ENCODE measurements at regions not wholly inside any gene's neighbourhood (a gene's known extent, or its start where the extent isn't known, plus 50 kb on each side); places are given as distances from the start of the nearest gene placed in this dataset.

GRCh38 chr19:28159065-28159464 is 1053.9 kb downstream of the UQCRFS1 start:
- Histone ChIP-seq H2AFZ (ENCODE audit: low read length) (no peak overlapping the region), H2AK5ac (ENCODE audit: low read depth, low read length) (no peak overlapping the region), H3K4me3 (ENCODE audit: low read length in 2 of 2) (no peak overlapping the region), H3K4ac (ENCODE audit: low read length) (no peak overlapping the region), H3K9me3 (replicated peaks in 1 of 2; ENCODE audit: control insufficient read depth in 2 of 2, insufficient read depth in 1 of 2, low read depth in 1 of 2, low read length in 2 of 2) (peaks cover 0 to 4% of the 10 kb centered on the region in 2 donors), H3K4me2 (ENCODE audit: insufficient read depth, low read length, poor library complexity, severe bottlenecking) (no peak overlapping the region), H3K9ac (ENCODE audit: low read depth, low read length, poor library complexity) (no peak overlapping the region), H2BK15ac (ENCODE audit: low read length) (no peak overlapping the region), H3K79me1 (ENCODE audit: low read depth, low read length) (no peaks in the 10 kb centered on the region), H4K8ac (ENCODE audit: low read depth, low read length) (no peak overlapping the region), H3K14ac (ENCODE audit: low read length) (no peak overlapping the region), H3K27me3 (ENCODE audit: control insufficient read depth in 3 of 3, insufficient read depth in 3 of 3, low read depth in 1 of 3, low read length in 3 of 3) (no peaks in the 10 kb centered on the region), H3K4me1 (ENCODE audit: control insufficient read depth in 2 of 2, insufficient read depth in 1 of 2, low read depth in 1 of 2, low read length in 2 of 2) (no peaks in the 10 kb centered on the region), H4K91ac (ENCODE audit: low read depth, low read length, poor library complexity) (no peak overlapping the region), H2BK120ac (ENCODE audit: low read depth, low read length) (no peak overlapping the region), H2BK5ac (ENCODE audit: low read length) (no peak overlapping the region), H2BK12ac (ENCODE audit: low read length) (no peak overlapping the region), H3K27ac (replicated peaks; ENCODE audit: low read length) (no peak overlapping the region), H3K36me3 (replicated peaks in 1 of 2; ENCODE audit: control insufficient read depth in 2 of 2, insufficient read depth in 2 of 2, low read length in 2 of 2) (no peaks in the 10 kb centered on the region), H3K18ac (ENCODE audit: low read length) (no peak overlapping the region), H3K23ac (ENCODE audit: low read depth, low read length, poor library complexity) (no peak overlapping the region)
- DNase-seq (ENCODE audit: low spot score), result no peak

- Histone ChIP-seq H3K23ac (ENCODE audit: low read depth, low read length, poor library complexity) (no peak overlapping the region), H2AK5ac (ENCODE audit: low read depth, low read length) (no peak overlapping the region), H4K8ac (ENCODE audit: low read depth, low read length) (no peak overlapping the region), H3K79me1 (ENCODE audit: low read depth, low read length) (no peaks in the 10 kb centered on the region), H3K9me3 (replicated peaks in 1 of 2; ENCODE audit: control insufficient read depth in 2 of 2, insufficient read depth in 1 of 2, low read depth in 1 of 2, low read length in 2 of 2) (peaks cover 0 to 4% of the 10 kb centered on the region in 2 donors), H3K14ac (ENCODE audit: low read length) (no peak overlapping the region), H4K91ac (ENCODE audit: low read depth, low read length, poor library complexity) (no peak overlapping the region), H3K4me2 (ENCODE audit: insufficient read depth, low read length, poor library complexity, severe bottlenecking) (no peak overlapping the region), H2BK15ac (ENCODE audit: low read length) (no peak overlapping the region), H2BK5ac (ENCODE audit: low read length) (no peak overlapping the region), H3K9ac (ENCODE audit: low read depth, low read length, poor library complexity) (no peak overlapping the region), H3K27me3 (ENCODE audit: control insufficient read depth in 3 of 3, insufficient read depth in 3 of 3, low read depth in 1 of 3, low read length in 3 of 3) (no peaks in the 10 kb centered on the region), H3K36me3 (replicated peaks in 1 of 2; ENCODE audit: control insufficient read depth in 2 of 2, insufficient read depth in 2 of 2, low read length in 2 of 2) (no peaks in the 10 kb centered on the region), H3K4me3 (ENCODE audit: low read length in 2 of 2) (no peak overlapping the region), H3K18ac (ENCODE audit: low read length) (no peak overlapping the region), H3K4me1 (ENCODE audit: control insufficient read depth in 2 of 2, insufficient read depth in 1 of 2, low read depth in 1 of 2, low read length in 2 of 2) (no peaks in the 10 kb centered on the region), H2BK12ac (ENCODE audit: low read length) (no peak overlapping the region), H2BK120ac (ENCODE audit: low read depth, low read length) (no peak overlapping the region), H2AFZ (ENCODE audit: low read length) (no peak overlapping the region), H3K27ac (replicated peaks; ENCODE audit: low read length) (no peak overlapping the region), H3K4ac (ENCODE audit: low read length) (no peak overlapping the region)
- no CpG with 5 or more reads among the region's 1 CpG for WGBS, 2 donors (ENCODE audit: extremely low coverage in 2 of 2, insufficient read length in 2 of 2, insufficient replicate concordance in 1 of 2)
- DNase-seq (ENCODE audit: low spot score), result no peak
Observed at GRCh38 chr19:28155265-28155664, 1057.7 kb downstream of the UQCRFS1 start.

GRCh38 chr19:28154077-28154476 is 1058.9 kb downstream of the UQCRFS1 start:
- H4K91ac ChIP-seq (ENCODE audit: low read depth, low read length, poor library complexity), result no peak overlapping the region
- H3K4me1 ChIP-seq (ENCODE audit: control insufficient read depth in 2 of 2, insufficient read depth in 1 of 2, low read depth in 1 of 2, low read length in 2 of 2), result no peaks in the 10 kb centered on the region
- no peak for DNase-seq (ENCODE audit: low spot score)
- H3K14ac ChIP-seq (ENCODE audit: low read length), result no peak overlapping the region
- no peaks in the 10 kb centered on the region for H3K79me1 ChIP-seq (ENCODE audit: low read depth, low read length)
- H3K4me3 ChIP-seq (ENCODE audit: low read length in 2 of 2), result no peak overlapping the region
- no peak overlapping the region for H4K8ac ChIP-seq (ENCODE audit: low read depth, low read length)
- no peak overlapping the region for H3K23ac ChIP-seq (ENCODE audit: low read depth, low read length, poor library complexity)
- WGBS, 2 donors (ENCODE audit: extremely low coverage in 2 of 2, insufficient read length in 2 of 2, insufficient replicate concordance in 1 of 2), result no CpG with 5 or more reads among the region's 2 CpGs
- no peak overlapping the region for H2AK5ac ChIP-seq (ENCODE audit: low read depth, low read length)
- H3K4me2 ChIP-seq (ENCODE audit: insufficient read depth, low read length, poor library complexity, severe bottlenecking), result no peak overlapping the region
- no peak overlapping the region for H3K9ac ChIP-seq (ENCODE audit: low read depth, low read length, poor library complexity)
- H3K4ac ChIP-seq (ENCODE audit: low read length), result no peak overlapping the region
- H3K36me3 ChIP-seq (replicated peaks in 1 of 2; ENCODE audit: control insufficient read depth in 2 of 2, insufficient read depth in 2 of 2, low read length in 2 of 2), result no peaks in the 10 kb centered on the region
- H3K27ac ChIP-seq (replicated peaks; ENCODE audit: low read length), result no peak overlapping the region
- H2BK12ac ChIP-seq (ENCODE audit: low read length), result no peak overlapping the region
- H2BK15ac ChIP-seq (ENCODE audit: low read length), result no peak overlapping the region
- H2BK5ac ChIP-seq (ENCODE audit: low read length), result no peak overlapping the region
- H2BK120ac ChIP-seq (ENCODE audit: low read depth, low read length), result no peak overlapping the region
- no peak overlapping the region for H3K18ac ChIP-seq (ENCODE audit: low read length)
- H3K27me3 ChIP-seq (ENCODE audit: control insufficient read depth in 3 of 3, insufficient read depth in 3 of 3, low read depth in 1 of 3, low read length in 3 of 3), result no peaks in the 10 kb centered on the region
- H3K9me3 ChIP-seq (replicated peaks in 1 of 2; ENCODE audit: control insufficient read depth in 2 of 2, insufficient read depth in 1 of 2, low read depth in 1 of 2, low read length in 2 of 2), result peaks cover 0 to 4% of the 10 kb centered on the region in 2 donors
- H2AFZ ChIP-seq (ENCODE audit: low read length), result no peak overlapping the region

- Histone ChIP-seq H3K4me1 (ENCODE audit: control insufficient read depth in 2 of 2, insufficient read depth in 1 of 2, low read depth in 1 of 2, low read length in 2 of 2) (no peaks in the 10 kb centered on the region), H3K18ac (ENCODE audit: low read length) (no peak overlapping the region), H2BK120ac (ENCODE audit: low read depth, low read length) (no peak overlapping the region), H3K79me1 (ENCODE audit: low read depth, low read length) (no peaks in the 10 kb centered on the region), H3K9me3 (replicated peaks in 1 of 2; ENCODE audit: control insufficient read depth in 2 of 2, insufficient read depth in 1 of 2, low read depth in 1 of 2, low read length in 2 of 2) (peaks cover 0 to 2% of the 10 kb centered on the region in 2 donors), H3K27ac (replicated peaks; ENCODE audit: low read length) (no peak overlapping the region), H2AK5ac (ENCODE audit: low read depth, low read length) (no peak overlapping the region), H4K8ac (ENCODE audit: low read depth, low read length) (no peak overlapping the region), H3K9ac (ENCODE audit: low read depth, low read length, poor library complexity) (no peak overlapping the region), H3K23ac (ENCODE audit: low read depth, low read length, poor library complexity) (no peak overlapping the region), H2BK12ac (ENCODE audit: low read length) (no peak overlapping the region), H3K14ac (ENCODE audit: low read length) (no peak overlapping the region), H3K4me3 (ENCODE audit: low read length in 2 of 2) (no peak overlapping the region), H4K91ac (ENCODE audit: low read depth, low read length, poor library complexity) (no peak overlapping the region), H2BK15ac (ENCODE audit: low read length) (no peak overlapping the region), H3K36me3 (replicated peaks in 1 of 2; ENCODE audit: control insufficient read depth in 2 of 2, insufficient read depth in 2 of 2, low read length in 2 of 2) (no peaks in the 10 kb centered on the region), H3K4me2 (ENCODE audit: insufficient read depth, low read length, poor library complexity, severe bottlenecking) (no peak overlapping the region), H2BK5ac (ENCODE audit: low read length) (no peak overlapping the region), H3K27me3 (ENCODE audit: control insufficient read depth in 3 of 3, insufficient read depth in 3 of 3, low read depth in 1 of 3, low read length in 3 of 3) (no peaks in the 10 kb centered on the region), H2AFZ (ENCODE audit: low read length) (no peak overlapping the region), H3K4ac (ENCODE audit: low read length) (no peak overlapping the region)
- no CpG with 5 or more reads among the region's 3 CpGs for WGBS, 2 donors (ENCODE audit: extremely low coverage in 2 of 2, insufficient read length in 2 of 2, insufficient replicate concordance in 1 of 2)
- DNase-seq (ENCODE audit: low spot score), result no peak
Observed at GRCh38 chr19:28153123-28153522, 1059.8 kb downstream of the UQCRFS1 start.

Measured in neuronal stem cell (in vitro differentiated cells).